ENCODE measurements at regions not wholly inside any gene's neighbourhood (a gene's known extent, or its start where the extent isn't known, plus 50 kb on each side); places are given as distances from the start of the nearest gene placed in this dataset.
"Not testable (repeated sequence)": the region's sequence is repeated elsewhere in the genome, so short reads cannot be mapped to it uniquely, and the experiment has no call there.

GRCh38 chr6:37078814-37079213, 73.4 kb downstream of the FGD2 start:
- no peak for DNase-seq (ENCODE audit: low read depth)

GRCh38 chr6:37081042-37081607, 75.7 kb downstream of the FGD2 start:
- DNase-seq (ENCODE audit: low read depth), result no peak

GRCh38 chr6:37082390-37083130, 77.1 kb downstream of the FGD2 start:
- DNase-seq (ENCODE audit: low read depth), result no peak

- no peak for DNase-seq (ENCODE audit: low read depth)
These were observed 78.0 kb downstream of the FGD2 start for GRCh38 chr6:37083243-37084138.

- not testable (repeated sequence) for DNase-seq (ENCODE audit: low read depth)
These were observed 79.2 kb downstream of the FGD2 start for GRCh38 chr6:37084665-37085064.

GRCh38 chr6:37085198-37085597, 79.7 kb downstream of the FGD2 start:
- DNase-seq (ENCODE audit: low read depth), result no peak

- no peak for DNase-seq (ENCODE audit: low read depth)
These were observed 81.1 kb upstream of the PIM1 start for GRCh38 chr6:37088897-37089296.

- DNase-seq (ENCODE audit: low read depth), result no peak
These were observed 80.2 kb upstream of the PIM1 start for GRCh38 chr6:37089783-37090182.

- DNase-seq (ENCODE audit: low read depth), result not testable (repeated sequence)
These were observed 78.8 kb upstream of the PIM1 start for GRCh38 chr6:37091104-37091503.

- DNase-seq (ENCODE audit: low read depth), result not testable (repeated sequence)
These were observed 78.4 kb upstream of the PIM1 start for GRCh38 chr6:37091586-37091985.

- no peak for DNase-seq (ENCODE audit: low read depth)
These were observed 76.8 kb upstream of the PIM1 start for GRCh38 chr6:37092923-37093727.

GRCh38 chr6:37093728-37094069, 76.3 kb upstream of the PIM1 start:
- DNase-seq (ENCODE audit: low read depth), result no peak

- no peak for DNase-seq (ENCODE audit: low read depth)
These were observed 74.0 kb upstream of the PIM1 start for GRCh38 chr6:37095997-37096396.

GRCh38 chr6:37097335-37097734, 72.6 kb upstream of the PIM1 start:
- DNase-seq (ENCODE audit: low read depth), result no peak

GRCh38 chr6:37099442-37099841, 70.5 kb upstream of the PIM1 start:
- no peak for DNase-seq (ENCODE audit: low read depth)

GRCh38 chr6:37100745-37101144, 69.2 kb upstream of the PIM1 start:
- no peak for DNase-seq (ENCODE audit: low read depth)

- DNase-seq (ENCODE audit: low read depth), result no peak
These were observed 68.0 kb upstream of the PIM1 start for GRCh38 chr6:37101991-37102298.

GRCh38 chr6:37102299-37103168, 67.4 kb upstream of the PIM1 start:
- peak; percentile 62 for DNase-seq (ENCODE audit: low read depth)

- peak; percentile 30 for DNase-seq (ENCODE audit: low read depth)
These were observed 66.5 kb upstream of the PIM1 start for GRCh38 chr6:37103169-37104039.

- DNase-seq (ENCODE audit: low read depth), result no peak
These were observed 65.2 kb upstream of the PIM1 start for GRCh38 chr6:37104824-37105147.
